HCT116 (cell line): ENCODE measurements at regions not wholly inside any gene's neighbourhood (a gene's known extent, or its start where the extent isn't known, plus 50 kb on each side); places are given as distances from the start of the nearest gene placed in this dataset.

Experiments
- EZH2 ChIP-seq: fragments of 200-600 bp; sonication (generic); IDR thresholded peaks from 2 replicates; pipeline ENCODE4 v1.6.1; 2017; ENCODE audit warnings: antibody characterized with exemption, mixed run types
- POLR2AphosphoS5 ChIP-seq: IDR thresholded peaks from 2 replicates; pipeline ENCODE4 v1.6.1; 2011; ENCODE audit warnings: mild to moderate bottlenecking, low read depth, low read length, moderate library complexity
- RAD21 ChIP-seq: IDR thresholded peaks from 2 replicates; pipeline ENCODE4 v1.6.1; 2012; ENCODE audit warnings: low read depth, mild to moderate bottlenecking
- TF ChIP-seq, protein P1 (sequence below), 3 experiments: fragments of 200-600 bp in 1 of 3; sonication (generic) in 1 of 3; IDR thresholded peaks in 2 of 3; conservative IDR thresholded peaks in 1 of 3; 2 replicates each; pipeline ENCODE4 v1.5.1; 2012 to 2017; ENCODE audit warnings: low read depth in 2 of 3, low read length in 2 of 3, antibody characterized with exemption in 1 of 3, borderline replicate concordance in 1 of 3, control low read depth in 1 of 3, mild to moderate bottlenecking in 1 of 3, mixed read lengths in 1 of 3, mixed run types in 1 of 3, moderate library complexity in 1 of 3; ENCODE audit not compliant: insufficient read depth in 1 of 3

DNA sequence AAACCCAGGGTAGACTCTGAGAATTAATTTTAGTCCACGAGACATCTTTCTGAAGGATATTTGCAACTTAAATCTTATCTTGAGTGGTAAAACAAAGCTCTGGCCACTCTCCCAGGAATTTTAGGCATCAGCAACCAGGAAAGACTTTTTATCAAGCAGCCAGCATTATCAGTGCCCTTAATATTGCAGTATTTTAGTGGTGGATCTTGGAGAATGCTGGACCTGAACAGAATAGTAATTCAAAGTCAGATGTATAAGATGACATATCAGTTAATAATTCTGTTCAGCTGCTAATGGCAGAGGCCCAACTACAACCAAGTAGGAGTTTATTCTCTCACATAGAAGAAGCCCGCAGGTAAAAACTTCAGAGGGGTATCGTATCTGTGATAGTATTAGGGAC is 59.0 kb upstream of the CRY1 start:
- TF ChIP-seq, protein P1, sequence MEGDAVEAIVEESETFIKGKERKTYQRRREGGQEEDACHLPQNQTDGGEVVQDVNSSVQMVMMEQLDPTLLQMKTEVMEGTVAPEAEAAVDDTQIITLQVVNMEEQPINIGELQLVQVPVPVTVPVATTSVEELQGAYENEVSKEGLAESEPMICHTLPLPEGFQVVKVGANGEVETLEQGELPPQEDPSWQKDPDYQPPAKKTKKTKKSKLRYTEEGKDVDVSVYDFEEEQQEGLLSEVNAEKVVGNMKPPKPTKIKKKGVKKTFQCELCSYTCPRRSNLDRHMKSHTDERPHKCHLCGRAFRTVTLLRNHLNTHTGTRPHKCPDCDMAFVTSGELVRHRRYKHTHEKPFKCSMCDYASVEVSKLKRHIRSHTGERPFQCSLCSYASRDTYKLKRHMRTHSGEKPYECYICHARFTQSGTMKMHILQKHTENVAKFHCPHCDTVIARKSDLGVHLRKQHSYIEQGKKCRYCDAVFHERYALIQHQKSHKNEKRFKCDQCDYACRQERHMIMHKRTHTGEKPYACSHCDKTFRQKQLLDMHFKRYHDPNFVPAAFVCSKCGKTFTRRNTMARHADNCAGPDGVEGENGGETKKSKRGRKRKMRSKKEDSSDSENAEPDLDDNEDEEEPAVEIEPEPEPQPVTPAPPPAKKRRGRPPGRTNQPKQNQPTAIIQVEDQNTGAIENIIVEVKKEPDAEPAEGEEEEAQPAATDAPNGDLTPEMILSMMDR (IDR thresholded peaks at IDR 0.05 in 2 of 3, conservative IDR thresholded peaks at IDR 0.05 in 1 of 3; ENCODE audit: borderline replicate concordance in 1 of 3, insufficient read depth in 1 of 3, low read depth in 2 of 3, low read length in 2 of 3) = no peak
- TF ChIP-seq POLR2AphosphoS5 = no peak
- no peak for TF ChIP-seq RAD21
- TF ChIP-seq EZH2 = no peak
